Right atrium auricular region (tissue), 2 donors: ENCODE measurements at regions not wholly inside any gene's neighbourhood (a gene's known extent, or its start where the extent isn't known, plus 50 kb on each side); places are given as distances from the start of the nearest gene placed in this dataset.

Source experiments
- DNase-seq: peaks from one replicate; pipeline ENCODE4 v3.0.0-alpha.2; 2019; ENCODE audit warnings: low spot score
- H3K27ac ChIP-seq, 2 donors: fragments of 200-600 bp; sonication (generic); 1 replicate in 1 of 2; 2 replicates in 1 of 2; pipeline ENCODE4 v1.5.1; 2016 to 2019
- H3K27me3 ChIP-seq, 2 donors: fragments of 200-600 bp; sonication (generic); one replicate each; pipeline versions ENCODE4 v1.5.1 to v1.6.0; 2017 to 2019
- H3K36me3 ChIP-seq: fragments of 200-600 bp; sonication (generic); one replicate; pipeline ENCODE4 v1.5.1; 2016
- H3K4me1 ChIP-seq, 2 donors: fragments of 200-600 bp; sonication (generic); one replicate each; pipeline versions ENCODE4 v1.5.1 to v1.6.0; 2017 to 2019
- H3K4me3 ChIP-seq, 2 donors: fragments of 200-600 bp; sonication (generic); 1 replicate in 1 of 2; 2 replicates in 1 of 2; pipeline ENCODE4 v1.5.1; 2017 to 2019; ENCODE audit warnings: mild to moderate bottlenecking in 1 of 2, moderate library complexity in 1 of 2
- H3K9me3 ChIP-seq, 2 donors: fragments of 200-600 bp; sonication (generic); one replicate each; pipeline ENCODE4 v1.5.1; 2019
- TF ChIP-seq, protein P1 (sequence below), 2 donors: fragments of 200-600 bp; sonication (generic); IDR thresholded peaks; one replicate each; pipeline ENCODE4 v1.5.1; 2019; ENCODE audit warnings: antibody characterized with exemption in 2 of 2

DNA sequence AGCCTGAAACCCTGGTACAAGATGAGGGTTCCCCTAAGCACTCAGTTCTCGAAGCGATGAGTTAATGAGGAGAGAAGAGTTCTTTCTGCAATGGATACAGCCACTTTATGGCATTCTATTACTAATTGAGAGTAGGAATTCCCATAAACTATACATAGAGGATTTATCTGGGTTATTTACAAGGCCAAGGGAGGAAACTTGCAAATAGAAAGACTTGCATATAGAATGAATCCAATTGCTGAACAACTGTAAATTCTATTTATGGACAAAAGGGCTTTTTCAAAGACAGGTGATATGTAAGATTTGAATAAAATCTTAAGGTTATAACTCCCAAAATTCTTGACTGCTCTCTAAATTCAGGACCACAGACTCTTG is 182.2 kb downstream of the PPARGC1A start:
- H3K4me1 ChIP-seq = no peaks in the 10 kb centered on the region
- DNase-seq = no peak

DNA sequence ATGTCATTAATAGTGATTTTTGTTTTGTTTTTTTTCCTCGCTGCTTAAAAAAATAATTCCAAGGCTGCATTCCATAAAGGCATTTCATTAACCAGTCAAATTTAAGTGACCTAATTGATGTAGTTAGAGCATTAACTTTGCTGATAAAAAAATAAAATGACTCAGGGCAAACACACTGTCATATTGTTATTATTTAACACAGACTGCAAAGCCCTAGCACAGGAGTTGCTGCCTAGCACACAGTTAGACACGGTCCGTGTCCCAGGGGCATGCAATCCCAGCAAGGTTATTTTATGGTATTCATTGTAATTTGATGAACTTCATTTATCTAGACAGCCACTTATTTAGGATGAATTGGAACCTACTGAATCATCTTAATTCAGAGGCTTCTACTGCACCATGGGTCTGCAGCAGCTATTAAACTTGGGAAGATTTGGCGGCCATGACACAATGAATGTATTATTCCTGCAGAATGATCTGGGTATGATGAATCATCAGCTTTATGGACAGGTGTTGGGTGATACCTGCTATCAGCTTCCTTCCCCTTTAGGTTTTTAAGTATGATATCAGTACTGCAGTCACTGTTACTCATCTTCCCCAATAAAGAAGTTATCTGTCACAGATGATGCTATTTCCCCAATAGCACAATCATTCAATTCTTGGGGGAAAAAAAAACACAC is 182.7 kb downstream of the PPARGC1A start:
- TF ChIP-seq, protein P1, sequence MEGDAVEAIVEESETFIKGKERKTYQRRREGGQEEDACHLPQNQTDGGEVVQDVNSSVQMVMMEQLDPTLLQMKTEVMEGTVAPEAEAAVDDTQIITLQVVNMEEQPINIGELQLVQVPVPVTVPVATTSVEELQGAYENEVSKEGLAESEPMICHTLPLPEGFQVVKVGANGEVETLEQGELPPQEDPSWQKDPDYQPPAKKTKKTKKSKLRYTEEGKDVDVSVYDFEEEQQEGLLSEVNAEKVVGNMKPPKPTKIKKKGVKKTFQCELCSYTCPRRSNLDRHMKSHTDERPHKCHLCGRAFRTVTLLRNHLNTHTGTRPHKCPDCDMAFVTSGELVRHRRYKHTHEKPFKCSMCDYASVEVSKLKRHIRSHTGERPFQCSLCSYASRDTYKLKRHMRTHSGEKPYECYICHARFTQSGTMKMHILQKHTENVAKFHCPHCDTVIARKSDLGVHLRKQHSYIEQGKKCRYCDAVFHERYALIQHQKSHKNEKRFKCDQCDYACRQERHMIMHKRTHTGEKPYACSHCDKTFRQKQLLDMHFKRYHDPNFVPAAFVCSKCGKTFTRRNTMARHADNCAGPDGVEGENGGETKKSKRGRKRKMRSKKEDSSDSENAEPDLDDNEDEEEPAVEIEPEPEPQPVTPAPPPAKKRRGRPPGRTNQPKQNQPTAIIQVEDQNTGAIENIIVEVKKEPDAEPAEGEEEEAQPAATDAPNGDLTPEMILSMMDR (IDR thresholded peaks at IDR 0.05) = no peak
- Histone ChIP-seq H3K36me3 (no peaks in the 10 kb centered on the region), H3K4me3 (no peak overlapping the region), H3K27ac (no peak overlapping the region), H3K9me3 (no peaks in the 10 kb centered on the region), H3K27me3 (no peaks in the 10 kb centered on the region), H3K4me1 (no peaks in the 10 kb centered on the region)
- no peak for DNase-seq

More for the DNA sequence above, 182.2 kb downstream of the PPARGC1A start:
- H3K27me3 ChIP-seq = no peaks in the 10 kb centered on the region
- H3K9me3 ChIP-seq = no peaks in the 10 kb centered on the region
- TF ChIP-seq, protein P1 (IDR thresholded peaks at IDR 0.05) = no peak
- no peak overlapping the region for H3K27ac ChIP-seq
- no peaks in the 10 kb centered on the region for H3K36me3 ChIP-seq
- H3K4me3 ChIP-seq = no peak overlapping the region

DNA sequence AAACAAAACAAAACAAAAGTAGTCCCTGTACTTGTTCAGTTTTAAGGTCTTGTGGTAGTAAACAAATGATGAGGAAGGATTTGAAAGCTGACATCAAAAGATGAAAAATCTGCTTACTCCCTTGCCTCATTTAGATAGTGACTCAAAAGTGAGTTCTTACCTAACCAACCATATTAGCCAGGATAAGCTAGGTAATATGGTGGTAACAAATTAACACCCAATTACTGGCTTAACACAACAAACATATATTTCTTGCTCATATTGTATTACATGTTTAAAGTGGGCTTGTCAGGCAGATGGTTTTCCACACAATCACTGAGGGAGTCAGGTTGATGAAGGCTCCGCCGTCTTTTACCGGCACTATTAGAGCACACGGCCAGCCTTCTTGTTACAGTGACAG is 189.7 kb downstream of the PPARGC1A start:
- TF ChIP-seq, protein P1 (IDR thresholded peaks at IDR 0.05) = no peak

DNA sequence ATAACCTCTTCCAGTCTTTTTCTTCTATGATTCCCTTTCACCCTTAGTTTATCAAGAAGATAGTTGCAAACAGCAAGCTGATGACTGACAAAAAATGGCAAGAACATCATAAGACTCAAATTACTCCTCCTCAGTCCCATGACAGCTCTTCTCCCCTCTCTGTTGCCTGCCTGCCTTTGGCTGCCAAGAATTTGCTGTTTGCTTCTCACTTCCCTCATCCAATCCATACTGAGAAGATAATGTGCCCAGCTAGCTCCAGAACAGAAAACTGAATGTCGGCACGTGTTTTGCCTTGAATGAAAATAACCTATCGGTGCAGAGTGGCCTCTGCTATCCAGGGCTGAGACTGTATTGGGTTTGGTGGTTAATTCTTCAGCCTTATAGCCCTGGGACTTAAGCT is 192.1 kb downstream of the PPARGC1A start:
- Histone ChIP-seq H3K36me3 (no peaks in the 10 kb centered on the region), H3K9me3 (no peaks in the 10 kb centered on the region), H3K27ac (peak overlapping the region in 1 of 2 donors; percentile 39), H3K4me3 (no peak overlapping the region), H3K27me3 (no peaks in the 10 kb centered on the region), H3K4me1 (no peaks in the 10 kb centered on the region)
- TF ChIP-seq, protein P1 (IDR thresholded peaks at IDR 0.05) = no peak
- no peak for DNase-seq

More for the DNA sequence above, 189.7 kb downstream of the PPARGC1A start:
- no peak for DNase-seq
- Histone ChIP-seq H3K36me3 (no peaks in the 10 kb centered on the region), H3K4me3 (no peak overlapping the region), H3K4me1 (no peaks in the 10 kb centered on the region), H3K27me3 (no peaks in the 10 kb centered on the region), H3K27ac (no peak overlapping the region), H3K9me3 (no peaks in the 10 kb centered on the region)

DNA sequence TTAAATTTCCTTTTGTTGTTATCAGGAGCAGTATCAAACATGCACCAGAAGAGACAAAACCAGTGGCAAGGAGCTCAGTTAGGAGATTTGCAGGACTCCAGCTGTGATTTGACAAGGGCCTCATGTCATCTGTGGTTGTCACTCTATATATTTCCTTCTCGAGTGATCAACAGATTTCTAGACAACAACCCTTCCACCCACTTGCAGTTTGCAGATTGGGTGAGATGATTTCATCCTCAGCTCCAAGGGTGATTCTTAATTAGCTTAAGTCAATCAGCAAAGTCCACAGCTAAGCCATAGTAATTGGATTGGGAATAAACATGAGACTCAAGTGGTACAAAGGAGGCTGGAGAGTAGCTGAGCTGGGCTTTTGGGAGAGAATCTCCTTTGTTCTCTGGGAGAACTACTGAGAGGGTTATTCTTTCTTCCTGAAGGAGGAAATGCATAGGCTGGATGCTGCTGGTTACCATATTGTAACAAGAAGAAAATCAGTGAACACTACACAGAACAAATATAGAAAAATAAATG is 192.8 kb downstream of the PPARGC1A start:
- TF ChIP-seq, protein P1 (IDR thresholded peaks at IDR 0.05) = no peak
- H3K9me3 ChIP-seq = no peaks in the 10 kb centered on the region
- H3K4me3 ChIP-seq = no peak overlapping the region
- H3K36me3 ChIP-seq = no peaks in the 10 kb centered on the region
- H3K27ac ChIP-seq = peak overlapping the region in 1 of 2 donors; percentile 39
- H3K4me1 ChIP-seq = no peaks in the 10 kb centered on the region
- no peaks in the 10 kb centered on the region for H3K27me3 ChIP-seq
- no peak for DNase-seq
